ENCODE measurements at regions not wholly inside any gene's neighbourhood (a gene's known extent, or its start where the extent isn't known, plus 50 kb on each side); places are given as distances from the start of the nearest gene placed in this dataset.

DNA sequence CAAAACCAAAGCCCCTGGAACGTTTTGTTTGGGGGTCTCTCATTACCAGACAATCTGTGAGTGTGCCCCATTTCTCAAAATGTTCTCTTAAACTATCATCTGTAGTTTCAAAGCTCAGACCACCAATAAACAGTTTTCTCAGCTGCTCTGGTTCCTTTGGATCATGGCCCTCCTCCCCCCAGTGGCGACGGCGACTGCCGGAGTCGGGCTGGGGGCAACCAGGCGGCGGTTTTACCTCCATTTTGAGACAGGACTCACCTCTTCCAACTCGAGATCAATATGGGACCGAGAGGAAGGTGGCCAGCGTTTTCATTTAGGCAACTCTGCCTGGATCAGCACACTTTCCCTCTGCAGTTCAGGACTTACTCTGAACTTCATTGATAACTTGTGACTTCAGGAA lies 141.5 kb upstream of the ZNF32 start:
- DNase-seq (ENCODE audit: low spot score) = no peak
- TF ChIP-seq, protein P1, sequence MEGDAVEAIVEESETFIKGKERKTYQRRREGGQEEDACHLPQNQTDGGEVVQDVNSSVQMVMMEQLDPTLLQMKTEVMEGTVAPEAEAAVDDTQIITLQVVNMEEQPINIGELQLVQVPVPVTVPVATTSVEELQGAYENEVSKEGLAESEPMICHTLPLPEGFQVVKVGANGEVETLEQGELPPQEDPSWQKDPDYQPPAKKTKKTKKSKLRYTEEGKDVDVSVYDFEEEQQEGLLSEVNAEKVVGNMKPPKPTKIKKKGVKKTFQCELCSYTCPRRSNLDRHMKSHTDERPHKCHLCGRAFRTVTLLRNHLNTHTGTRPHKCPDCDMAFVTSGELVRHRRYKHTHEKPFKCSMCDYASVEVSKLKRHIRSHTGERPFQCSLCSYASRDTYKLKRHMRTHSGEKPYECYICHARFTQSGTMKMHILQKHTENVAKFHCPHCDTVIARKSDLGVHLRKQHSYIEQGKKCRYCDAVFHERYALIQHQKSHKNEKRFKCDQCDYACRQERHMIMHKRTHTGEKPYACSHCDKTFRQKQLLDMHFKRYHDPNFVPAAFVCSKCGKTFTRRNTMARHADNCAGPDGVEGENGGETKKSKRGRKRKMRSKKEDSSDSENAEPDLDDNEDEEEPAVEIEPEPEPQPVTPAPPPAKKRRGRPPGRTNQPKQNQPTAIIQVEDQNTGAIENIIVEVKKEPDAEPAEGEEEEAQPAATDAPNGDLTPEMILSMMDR (conservative IDR thresholded peaks at IDR 0.05; ENCODE audit: low read depth) = no peak
- ChIA-PET CTCF (no interaction called here), POLR2A (ENCODE audit: low non-redundant PET) (no interaction called here)
- no peak overlapping the region for H3K27ac ChIP-seq

DNA sequence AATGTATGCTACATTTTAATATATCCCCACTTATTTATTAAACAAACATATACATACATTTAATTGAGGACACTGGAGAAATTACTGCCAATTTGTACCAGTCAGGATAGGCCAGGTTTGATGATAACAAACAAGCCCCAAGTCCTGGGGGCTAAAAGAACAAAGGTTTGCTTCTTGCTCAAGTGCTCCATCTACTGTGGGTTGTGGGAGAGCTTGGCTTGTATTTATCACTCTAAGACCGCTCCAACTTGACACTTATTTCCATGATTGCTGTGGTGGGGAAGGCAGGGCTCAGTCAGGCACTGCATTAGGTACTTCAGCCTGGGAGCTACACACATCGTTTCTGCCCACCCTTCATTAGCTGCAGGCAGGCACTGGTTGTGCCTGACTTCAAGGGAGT lies 136.6 kb upstream of the ZNF32 start:
- TF ChIP-seq, protein P1 (conservative IDR thresholded peaks at IDR 0.05; ENCODE audit: low read depth) = no peak
- DNase-seq (ENCODE audit: low spot score) = no peak
- POLR2A ChIA-PET (ENCODE audit: low non-redundant PET) = no interaction called here
- no peak overlapping the region for H3K27ac ChIP-seq
- CTCF ChIA-PET = interaction anchor here (0.5 to 0.8 kb wide), 4 partner anchors 9 to 58 kb away, joined by 3 to 4 read pairs (median 3); no protein-coding TSS in a partner anchor

DNA sequence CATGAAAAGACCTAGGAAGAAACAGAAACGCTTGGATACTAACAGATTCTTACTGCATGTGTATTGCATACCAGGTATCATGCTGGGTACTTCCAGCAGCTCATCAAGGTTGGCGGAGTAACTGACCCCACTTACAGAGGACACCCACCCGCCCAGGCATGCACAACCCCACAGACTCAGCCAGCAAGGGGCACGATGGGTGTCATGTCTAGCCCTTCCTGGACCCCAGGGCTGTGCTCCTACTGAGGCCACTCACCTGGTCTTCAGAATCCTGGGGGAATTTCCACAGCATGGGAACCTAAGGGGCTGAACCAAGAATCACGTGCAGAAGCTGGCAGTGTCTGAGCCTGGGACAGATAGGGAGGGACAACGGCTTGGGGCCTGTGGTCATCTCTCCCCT lies 134.1 kb upstream of the ZNF32 start:
- POLR2A ChIA-PET (ENCODE audit: low non-redundant PET) = no interaction called here
- no peak for DNase-seq (ENCODE audit: low spot score)
- CTCF ChIA-PET = no interaction called here
- no peak overlapping the region for H3K27ac ChIP-seq
- TF ChIP-seq, protein P1 (conservative IDR thresholded peaks at IDR 0.05; ENCODE audit: low read depth) = no peak

DNA sequence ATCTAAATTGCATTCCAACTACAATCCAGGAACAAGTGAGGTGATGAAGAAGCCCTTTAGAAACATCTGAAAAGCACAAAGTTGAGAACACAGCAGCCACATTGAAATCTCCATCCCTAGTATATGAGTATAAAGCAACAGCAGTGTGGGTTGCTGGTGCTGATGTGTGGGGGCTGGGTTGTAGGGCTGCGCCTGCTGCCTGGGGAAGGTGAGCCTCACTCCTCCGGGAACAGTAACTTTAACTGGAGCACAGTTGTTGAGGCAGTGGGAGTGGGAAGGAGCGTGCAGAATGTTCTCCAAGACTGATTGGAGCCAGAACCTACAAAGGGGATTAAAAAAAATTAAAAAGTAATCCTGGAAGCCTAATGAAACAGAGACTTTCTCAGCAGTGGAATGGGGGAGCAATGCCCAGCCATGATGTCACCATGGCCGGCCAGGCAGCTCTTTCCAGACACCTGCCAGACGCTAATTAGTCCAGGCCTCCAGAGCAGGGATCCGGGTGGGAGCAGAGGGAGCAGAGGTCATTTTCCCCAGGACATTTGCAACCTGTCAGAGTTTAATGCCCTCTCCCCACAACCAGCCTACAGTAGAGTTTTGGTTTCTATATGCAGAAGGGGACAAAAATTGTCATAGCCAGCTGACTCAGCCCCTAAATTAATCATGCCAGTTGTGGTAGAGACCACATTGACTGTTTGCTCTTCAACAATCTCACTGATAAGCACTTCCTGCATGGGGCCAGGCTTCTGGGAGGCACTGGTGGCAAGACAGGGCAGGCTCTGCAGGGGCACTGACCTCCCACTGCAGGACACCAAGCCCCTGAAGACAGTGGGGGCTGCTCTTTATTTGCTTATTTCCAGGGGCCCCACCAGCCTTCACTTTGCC lies 133.0 kb upstream of the ZNF32 start:
- POLR2A ChIA-PET (ENCODE audit: low non-redundant PET) = no interaction called here
- no peak overlapping the region for H3K27ac ChIP-seq
- no peak for DNase-seq (ENCODE audit: low spot score)
- CTCF ChIA-PET = no interaction called here
- TF ChIP-seq, protein P1 (conservative IDR thresholded peaks at IDR 0.05; ENCODE audit: low read depth) = no peak

DNA sequence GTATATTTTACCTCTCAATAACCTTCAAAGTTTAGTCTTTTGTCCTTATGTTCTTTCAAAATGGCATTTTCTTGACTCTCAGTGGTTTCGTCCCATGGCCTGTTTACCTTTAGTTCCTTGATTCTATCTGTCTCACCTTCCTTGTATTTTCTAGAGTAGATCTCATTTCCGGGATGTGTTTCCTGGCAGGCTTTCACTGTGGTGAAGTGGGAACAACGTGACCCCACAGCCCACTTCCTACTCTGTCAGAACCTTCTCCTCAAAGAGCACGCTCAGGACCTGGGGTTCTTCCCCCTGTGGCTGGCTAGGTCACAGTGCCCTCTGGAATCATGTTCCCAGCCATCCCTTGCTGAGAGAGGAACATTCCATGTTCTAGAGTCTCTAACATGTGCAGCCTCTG lies 129.9 kb upstream of the ZNF32 start:
- TF ChIP-seq, protein P1 (conservative IDR thresholded peaks at IDR 0.05; ENCODE audit: low read depth) = no peak
- CTCF ChIA-PET = no interaction called here
- POLR2A ChIA-PET (ENCODE audit: low non-redundant PET) = no interaction called here
- no peak for DNase-seq (ENCODE audit: low spot score)
- H3K27ac ChIP-seq = no peak overlapping the region

DNA sequence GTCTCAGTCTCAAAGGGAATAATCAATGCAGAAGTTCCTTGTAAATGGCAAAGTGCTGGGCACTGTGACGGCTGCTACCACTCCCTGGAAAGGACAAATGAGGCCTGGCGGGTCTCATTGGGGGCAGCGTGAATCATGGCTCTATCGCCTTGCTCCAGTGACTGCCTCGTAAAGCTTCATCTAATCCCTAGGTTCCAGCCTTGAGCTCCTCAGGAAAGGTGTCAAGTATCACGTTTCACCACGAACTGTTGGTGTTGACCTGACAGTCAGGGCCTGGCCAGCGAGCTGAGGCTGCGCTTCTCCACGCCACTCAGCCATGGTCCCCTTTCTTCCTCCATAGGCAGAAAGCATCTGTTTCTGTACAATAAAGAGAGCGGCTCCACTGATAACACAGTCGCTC lies 126.7 kb upstream of the ZNF32 start:
- POLR2A ChIA-PET (ENCODE audit: low non-redundant PET) = no interaction called here
- CTCF ChIA-PET = interaction anchor here (0.5 to 0.6 kb wide), 2 partner anchors 37 to 542 kb away, joined by 3 read pairs; no protein-coding TSS in a partner anchor

More for the DNA sequence above, 126.7 kb upstream of the ZNF32 start:
- no peak for DNase-seq (ENCODE audit: low spot score)
- no peak overlapping the region for H3K27ac ChIP-seq
- TF ChIP-seq, protein P1 (conservative IDR thresholded peaks at IDR 0.05; ENCODE audit: low read depth) = no peak
